H1 (cell line): ENCODE measurements at regions not wholly inside any gene's neighbourhood (a gene's known extent, or its start where the extent isn't known, plus 50 kb on each side); places are given as distances from the start of the nearest gene placed in this dataset.

Experiments
- CTCF ChIA-PET: fragments of 300-600 bp; sonication (Branson Sonifier 250); formaldehyde crosslinking; loops from one replicate; lab custom pipeline; 2021; ENCODE audit not compliant: partially characterized antibody; lab: Charles Lee
- POLR2A ChIA-PET: fragments of 300-600 bp; sonication (Branson Sonifier 250); formaldehyde crosslinking; loops from one replicate; lab custom pipeline; 2021; ENCODE audit warnings: inconsistent platforms; ENCODE audit not compliant: partially characterized antibody; lab: Charles Lee
- DNase-seq, 2 experiments: peaks; one replicate each; pipeline versions ENCODE4 v3.0.0 to v3.0.0-alpha.2; 2010 to 2022; ENCODE audit warnings: low spot score in 2 of 2, low read depth in 1 of 2, mixed read lengths in 1 of 2
- FAIRE-seq: peaks from 2 replicates; lab custom pipeline; 2011; peaks lifted over from hg19 to GRCh38; lab: Jason Lieb, UNC
- H2AFZ ChIP-seq: 2 replicates; pipeline ENCODE4 v1.8.1; 2012; ENCODE audit warnings: low read length, inconsistent platforms
- H2AK5ac ChIP-seq: 2 replicates; pipeline ENCODE4 v1.6.1; 2013; ENCODE audit warnings: low read depth, low read length
- H2BK120ac ChIP-seq: replicated peaks from 2 replicates; pipeline ENCODE3; 2013; ENCODE audit warnings: low read depth, low read length, inconsistent platforms
- H2BK12ac ChIP-seq: 2 replicates; pipeline ENCODE4 v1.6.1; 2013; ENCODE audit warnings: low read depth, low read length
- H2BK15ac ChIP-seq: 2 replicates; pipeline ENCODE4 v1.6.1; 2013; ENCODE audit warnings: low read length
- H2BK20ac ChIP-seq: 2 replicates; pipeline ENCODE4 v1.6.1; 2013; ENCODE audit warnings: low read length
- H2BK5ac ChIP-seq: 2 replicates; pipeline ENCODE4 v1.6.1; 2013; ENCODE audit warnings: low read depth, low read length
- H3K14ac ChIP-seq: 2 replicates; pipeline ENCODE4 v1.6.1; 2013; ENCODE audit warnings: inconsistent platforms; ENCODE audit not compliant: insufficient read length
- H3K18ac ChIP-seq: 2 replicates; pipeline ENCODE4 v1.6.1; 2013; ENCODE audit warnings: low read length; ENCODE audit errors: extremely low read depth
- H3K23ac ChIP-seq: 2 replicates; pipeline ENCODE4 v1.6.1; 2013; ENCODE audit warnings: inconsistent platforms; ENCODE audit not compliant: insufficient read length
- H3K23me2 ChIP-seq: 2 replicates; pipeline ENCODE4 v1.6.1; 2013; ENCODE audit warnings: low read depth, low read length
- H3K27ac ChIP-seq: 2 replicates; pipeline ENCODE4 v1.6.1; 2011; ENCODE audit warnings: low read depth, low read length, inconsistent platforms
- H3K27me3 ChIP-seq, 4 experiments: replicated peaks in 1 of 4; 1 replicate in 1 of 4; 2 replicates in 3 of 4; pipeline versions ENCODE4 v1.6.1 to v1.8.1; 2011 to 2013; ENCODE audit warnings: low read length in 3 of 4, mild to moderate bottlenecking in 3 of 4, inconsistent platforms in 2 of 4, mixed read lengths in 2 of 4, moderate library complexity in 1 of 4; ENCODE audit not compliant: control insufficient read depth in 3 of 4, insufficient read depth in 3 of 4; ENCODE audit errors: extremely low read depth in 1 of 4
- H3K36me3 ChIP-seq, 4 experiments: 2 replicates each; pipeline versions ENCODE4 v1.6.1 to v1.8.1; 2011 to 2013; ENCODE audit warnings: mild to moderate bottlenecking in 4 of 4, low read length in 3 of 4, moderate library complexity in 2 of 4, control low read depth in 1 of 4, inconsistent platforms in 1 of 4; ENCODE audit not compliant: insufficient read depth in 4 of 4, control insufficient read depth in 2 of 4
- H3K4ac ChIP-seq: replicated peaks from 2 replicates; pipeline ENCODE3; 2013; ENCODE audit warnings: low read length, low read depth, mixed read lengths, inconsistent platforms; ENCODE audit not compliant: insufficient read length
- H3K4me1 ChIP-seq, 4 experiments: replicated peaks in 1 of 4; 1 replicate in 1 of 4; 2 replicates in 3 of 4; pipeline versions ENCODE4 v1.6.1 to v1.8.1; 2011 to 2013; ENCODE audit warnings: low read length in 3 of 4, inconsistent platforms in 2 of 4, mixed read lengths in 1 of 4; ENCODE audit not compliant: insufficient read depth in 4 of 4, control insufficient read depth in 3 of 4
- H3K4me2 ChIP-seq, 2 experiments: 2 replicates each; pipeline versions ENCODE4 v1.6.1 to v1.8.1; 2011 to 2013; ENCODE audit warnings: low read depth in 2 of 2, low read length in 2 of 2, control low read depth in 1 of 2, inconsistent platforms in 1 of 2, mild to moderate bottlenecking in 1 of 2; ENCODE audit not compliant: insufficient read depth in 1 of 2
- H3K4me3 ChIP-seq, 4 experiments: fragments of 200-600, 300-600 bp in 1 of 4; sonication (generic), shearing (Covaris generic), sonication (Bioruptor Twin) in 1 of 4; 2 replicates each; pipeline versions ENCODE4 v1.5.1 to v1.8.1; 2011 to 2016; ENCODE audit warnings: low read length in 4 of 4, low read depth in 3 of 4, control low read depth in 2 of 4, inconsistent platforms in 2 of 4, mild to moderate bottlenecking in 2 of 4, mixed read lengths in 1 of 4, moderate library complexity in 1 of 4; ENCODE audit not compliant: insufficient read depth in 2 of 4; ENCODE audit errors: extremely low read depth in 1 of 4
- H3K56ac ChIP-seq: replicated peaks from 2 replicates; pipeline ENCODE3; 2013; ENCODE audit warnings: low read depth, mild to moderate bottlenecking, mixed read lengths, low read length, inconsistent platforms; ENCODE audit not compliant: insufficient read length
- H3K79me1 ChIP-seq: 2 replicates; pipeline ENCODE4 v1.6.1; 2013; ENCODE audit warnings: low read depth, low read length, control low read depth
- H3K79me2 ChIP-seq, 2 experiments: 2 replicates each; pipeline versions ENCODE4 v1.6.1 to v1.8.1; 2012 to 2013; ENCODE audit warnings: low read length in 2 of 2, mild to moderate bottlenecking in 2 of 2, inconsistent platforms in 1 of 2; ENCODE audit not compliant: insufficient read depth in 2 of 2, control insufficient read depth in 1 of 2
- H3K9ac ChIP-seq, 4 experiments: replicated peaks in 1 of 4; 1 replicate in 1 of 4; 2 replicates in 3 of 4; pipeline versions ENCODE4 v1.6.1 to v1.8.1; 2011 to 2013; ENCODE audit warnings: low read depth in 3 of 4, low read length in 3 of 4, control low read depth in 2 of 4, mild to moderate bottlenecking in 2 of 4, moderate library complexity in 2 of 4, inconsistent platforms in 1 of 4; ENCODE audit errors: extremely low read depth in 1 of 4
- H3K9me3 ChIP-seq, 2 experiments: 2 replicates each; pipeline versions ENCODE4 v1.6.1 to v1.8.1; 2012 to 2013; ENCODE audit warnings: mild to moderate bottlenecking in 2 of 2, moderate library complexity in 2 of 2, control low read depth in 1 of 2, inconsistent platforms in 1 of 2, low read depth in 1 of 2, low read length in 1 of 2, mixed read lengths in 1 of 2; ENCODE audit not compliant: insufficient read depth in 2 of 2
- H4K20me1 ChIP-seq, 2 experiments: replicated peaks in 1 of 2; 2 replicates each; pipeline versions ENCODE3 to v1.8.1; 2011 to 2013; ENCODE audit warnings: inconsistent platforms in 2 of 2, low read length in 2 of 2, mild to moderate bottlenecking in 1 of 2; ENCODE audit not compliant: insufficient read depth in 2 of 2, control insufficient read depth in 1 of 2
- H4K5ac ChIP-seq: 2 replicates; pipeline ENCODE4 v1.6.1; 2013; ENCODE audit warnings: low read length, low read depth, mixed read lengths, inconsistent platforms; ENCODE audit not compliant: insufficient read length
- H4K8ac ChIP-seq: 2 replicates; pipeline ENCODE4 v1.8.0; 2013; ENCODE audit warnings: mild to moderate bottlenecking, moderate library complexity, low read length, inconsistent platforms; ENCODE audit not compliant: insufficient read depth; ENCODE audit errors: extremely low read depth
- H4K91ac ChIP-seq: replicated peaks from 2 replicates; pipeline ENCODE3; 2013; ENCODE audit warnings: low read length, mixed read lengths, inconsistent platforms; ENCODE audit not compliant: insufficient read length
- ATF2 ChIP-seq: IDR thresholded peaks from 2 replicates; pipeline ENCODE4 v1.6.1; 2012; ENCODE audit warnings: low read length, inconsistent platforms
- ATF3 ChIP-seq: IDR thresholded peaks from 2 replicates; pipeline ENCODE4 v1.6.1; 2011; ENCODE audit warnings: low read depth, mild to moderate bottlenecking, low read length; ENCODE audit not compliant: insufficient read depth
- BACH1 ChIP-seq: IDR thresholded peaks from 2 replicates; pipeline ENCODE4 v1.6.1; 2012; ENCODE audit warnings: low read length, improper control_type of control experiment
- CEBPB ChIP-seq: IDR thresholded peaks from 2 replicates; pipeline ENCODE4 v1.6.1; 2012; ENCODE audit warnings: low read depth, low read length
- CHD2 ChIP-seq: IDR thresholded peaks from 2 replicates; pipeline ENCODE4 v1.6.1; 2012; ENCODE audit warnings: low read length, improper control_type of control experiment
- EP300 ChIP-seq, 2 experiments: IDR thresholded peaks; 1 replicate in 1 of 2; 2 replicates in 1 of 2; pipeline ENCODE4 v1.6.1; 2011 to 2012; ENCODE audit warnings: low read depth in 2 of 2, low read length in 2 of 2, mild to moderate bottlenecking in 2 of 2, borderline replicate concordance in 1 of 2, inconsistent platforms in 1 of 2, moderate library complexity in 1 of 2
- NRF1 ChIP-seq: IDR thresholded peaks from 2 replicates; pipeline ENCODE4 v1.6.1; 2011; ENCODE audit warnings: mild to moderate bottlenecking, low read depth, low read length, improper control_type of control experiment
- RBBP5 ChIP-seq: IDR thresholded peaks from 2 replicates; pipeline ENCODE4 v1.7.1; 2012; ENCODE audit warnings: low read depth, mild to moderate bottlenecking, inconsistent platforms, low read length, moderate library complexity, borderline replicate concordance
- RFX5 ChIP-seq: IDR thresholded peaks from 2 replicates; pipeline ENCODE4 v1.6.1; 2011; ENCODE audit warnings: low read depth, low read length, improper control_type of control experiment, borderline replicate concordance
- SIN3A ChIP-seq, 2 experiments: IDR thresholded peaks in 1 of 2; conservative IDR thresholded peaks in 1 of 2; 2 replicates each; pipeline ENCODE4 v1.6.1; 2011 to 2012; ENCODE audit warnings: low read length in 2 of 2, improper control_type of control experiment in 1 of 2, low read depth in 1 of 2, mild to moderate bottlenecking in 1 of 2
- SP4 ChIP-seq: IDR thresholded peaks from 2 replicates; pipeline ENCODE4 v1.6.1; 2012; ENCODE audit warnings: low read length, inconsistent platforms
- TAF7 ChIP-seq: optimal IDR thresholded peaks from 2 replicates; pipeline ENCODE3; 2011; ENCODE audit warnings: low read depth, mild to moderate bottlenecking, inconsistent platforms, low read length, moderate library complexity, borderline replicate concordance
- TBP ChIP-seq: IDR thresholded peaks from 2 replicates; pipeline ENCODE4 v1.6.1; 2011; ENCODE audit warnings: low read depth, low read length, improper control_type of control experiment
- WGBS, 2 experiments: shearing (Covaris generic) in 1 of 2; methylation state at CpG; one replicate each; pipeline versions ENCODE4 v1.1.6 to v1.1.7; 2013 to 2015; ENCODE audit warnings: low lambda C conversion rate in 2 of 2, mixed read lengths in 2 of 2, inconsistent platforms in 1 of 2, low coverage in 1 of 2, missing lambda C conversion rate in 1 of 2; ENCODE audit not compliant: insufficient replicate concordance in 2 of 2, insufficient coverage in 1 of 2, insufficient read length in 1 of 2; ENCODE audit errors: extremely low coverage in 1 of 2, missing lambda C conversion rate in 1 of 2; 5-methylcytosine and 5-hydroxymethylcytosine counted together

GRCh38 chr9:73715591-73715990 is 563.9 kb downstream of the ANXA1 start:
- H2BK20ac ChIP-seq: no peak overlapping the region
- H3K23me2 ChIP-seq: no peaks in the 10 kb centered on the region
- CTCF ChIA-PET: no interaction called here
- H2BK5ac ChIP-seq: no peak overlapping the region
- H3K36me3 ChIP-seq: no peaks in the 10 kb centered on the region
- H3K79me1 ChIP-seq: no peaks in the 10 kb centered on the region
- no peak overlapping the region for H2BK120ac ChIP-seq
- H3K14ac ChIP-seq: no peak overlapping the region
- H3K56ac ChIP-seq: no peak overlapping the region
- no peak overlapping the region for H3K4me3 ChIP-seq
- H3K27me3 ChIP-seq: no peaks in the 10 kb centered on the region
- H4K20me1 ChIP-seq: no peaks in the 10 kb centered on the region
- no peak overlapping the region for H4K91ac ChIP-seq
- no peak overlapping the region for H2AFZ ChIP-seq
- H3K23ac ChIP-seq: no peak overlapping the region
- no peak overlapping the region for H2BK15ac ChIP-seq
- H2BK12ac ChIP-seq: no peak overlapping the region
- DNase-seq (no peak), FAIRE-seq (no peak)
- no peak overlapping the region for H2AK5ac ChIP-seq
- H3K79me2 ChIP-seq: no peaks in the 10 kb centered on the region
- no peak overlapping the region for H4K8ac ChIP-seq
- no peak overlapping the region for H3K27ac ChIP-seq
- H3K4me2 ChIP-seq: no peak overlapping the region
- POLR2A ChIA-PET: no interaction called here
- WGBS, 2 experiments: 91% methylated on average over 3 of the region's 3 CpGs; no CpG with 5 or more reads in 1 of the 2 experiments
- no peaks in the 10 kb centered on the region for H3K4me1 ChIP-seq
- H3K4ac ChIP-seq: no peak overlapping the region
- no peak overlapping the region for H3K9ac ChIP-seq
- no peak overlapping the region for H4K5ac ChIP-seq
- H3K18ac ChIP-seq: no peak overlapping the region
- H3K9me3 ChIP-seq: no peaks in the 10 kb centered on the region
- TF ChIP-seq EP300 (IDR thresholded peaks at IDR 0.05; ENCODE audit: borderline replicate concordance in 1 of 2, low read depth in 2 of 2, low read length in 2 of 2): no peak
- TF ChIP-seq TAF7: no peak
- TF ChIP-seq ATF3: no peak
- TF ChIP-seq SIN3A (conservative IDR thresholded peaks at IDR 0.05 in 1 of 2, IDR thresholded peaks at IDR 0.05 in 1 of 2; ENCODE audit: low read depth in 1 of 2, low read length in 2 of 2): no peak
- no peak for TF ChIP-seq RFX5
- TF ChIP-seq BACH1: no peak
- TF ChIP-seq TBP: no peak
- TF ChIP-seq RBBP5: no peak
- no peak for TF ChIP-seq ATF2
- no peak for TF ChIP-seq CHD2
- no peak for TF ChIP-seq SP4
- no peak for TF ChIP-seq CEBPB
- TF ChIP-seq NRF1: no peak
